GM23338 (cell line): ENCODE measurements at regions not wholly inside any gene's neighbourhood (a gene's known extent, or its start where the extent isn't known, plus 50 kb on each side); places are given as distances from the start of the nearest gene placed in this dataset.

Source experiments
- ATAC-seq: fragments of 200-7000 bp; cut with Tn5 transposase; 3 replicates; pipeline ENCODE4 v1.9.1; 2020
- DNase-seq: peaks from one replicate; pipeline ENCODE4 v3.0.0-alpha.2; 2015; ENCODE audit warnings: low spot score
- H2AFZ ChIP-seq: fragments of 200-600 bp; sonication (generic); 2 replicates; pipeline ENCODE4 v1.8.0; 2016; ENCODE audit warnings: antibody characterized with exemption, mild to moderate bottlenecking, moderate library complexity
- H3F3A ChIP-seq: fragments of 200-600 bp; sonication (generic); replicated peaks from 2 replicates; pipeline ENCODE4 v1.8.0; 2017; ENCODE audit warnings: antibody characterized with exemption, mixed run types, low read depth
- H3K27ac ChIP-seq: fragments of 200-600 bp; sonication (generic); 2 replicates; pipeline ENCODE4 v1.6.1; 2016; ENCODE audit warnings: low read depth
- H3K27me3 ChIP-seq: fragments of 200-600 bp; sonication (generic); 2 replicates; pipeline ENCODE4 v1.8.0; 2016; ENCODE audit warnings: mild to moderate bottlenecking, mixed run types, moderate library complexity; ENCODE audit not compliant: insufficient read depth
- H3K36me3 ChIP-seq: fragments of 200-600 bp; sonication (generic); 2 replicates; pipeline ENCODE4 v1.8.0; 2016; ENCODE audit warnings: mild to moderate bottlenecking; ENCODE audit not compliant: insufficient read depth
- H3K4me1 ChIP-seq: fragments of 200-600 bp; sonication (generic); 2 replicates; pipeline ENCODE4 v1.8.0; 2016; ENCODE audit warnings: mild to moderate bottlenecking, moderate library complexity; ENCODE audit not compliant: insufficient read depth
- H3K4me2 ChIP-seq: fragments of 200-600 bp; sonication (generic); 2 replicates; pipeline ENCODE4 v1.7.1; 2017; ENCODE audit warnings: mixed run types
- H3K4me3 ChIP-seq: fragments of 200-600 bp; sonication (generic); 2 replicates; pipeline ENCODE4 v1.6.1; 2016; ENCODE audit warnings: mixed run types
- H3K79me2 ChIP-seq: fragments of 200-600 bp; sonication (generic); replicated peaks from 2 replicates; pipeline ENCODE4 v1.8.0; 2017; ENCODE audit warnings: mild to moderate bottlenecking; ENCODE audit not compliant: insufficient read depth
- H3K9me2 ChIP-seq: fragments of 200-600 bp; sonication (generic); 2 replicates; pipeline ENCODE4 v1.8.0; 2017; ENCODE audit not compliant: insufficient read depth
- H4K20me1 ChIP-seq: fragments of 200-600 bp; sonication (generic); replicated peaks from 2 replicates; pipeline ENCODE4 v1.8.0; 2017; ENCODE audit warnings: mild to moderate bottlenecking; ENCODE audit not compliant: insufficient read depth
- H3K27ac Mint-ChIP-seq: 2 replicates; pipeline ENCODE4 v1.8.0; 2020; ENCODE audit warnings: inconsistent platforms, mild to moderate bottlenecking, moderate library complexity, mixed read lengths
- H3K27me3 Mint-ChIP-seq: 3 replicates; pipeline ENCODE4 v1.8.0; 2022; ENCODE audit warnings: low read depth, mild to moderate bottlenecking, moderate library complexity, mixed read lengths, inconsistent platforms; ENCODE audit not compliant: insufficient read depth, poor library complexity
- H3K36me3 Mint-ChIP-seq: 3 replicates; pipeline ENCODE4 v1.8.0; 2021; ENCODE audit warnings: low read depth, mild to moderate bottlenecking, inconsistent platforms, moderate library complexity, mixed read lengths
- H3K4me1 Mint-ChIP-seq: 3 replicates; pipeline ENCODE4 v1.8.0; 2020; ENCODE audit warnings: mild to moderate bottlenecking, inconsistent platforms, mixed read lengths
- H3K4me3 Mint-ChIP-seq: 3 replicates; pipeline ENCODE4 v1.8.0; 2021; ENCODE audit warnings: moderate library complexity, mild to moderate bottlenecking, inconsistent platforms, mixed read lengths
- H3K9me3 Mint-ChIP-seq: 3 replicates; pipeline ENCODE4 v1.8.0; 2020; ENCODE audit warnings: moderate library complexity, mild to moderate bottlenecking, inconsistent platforms, mixed read lengths
- CREB1 ChIP-seq: fragments of 250-450 bp; sonication (Bioruptor Pico); IDR thresholded peaks from 2 replicates; pipeline ENCODE4 v1.5.0; 2020; ENCODE audit warnings: low read depth, mild to moderate bottlenecking, moderate library complexity
- CTCF ChIP-seq, 2 experiments: fragments of 200-600 bp in 1 of 2; sonication (generic) in 1 of 2; conservative IDR thresholded peaks; 2 replicates each; pipeline versions ENCODE4 v1.5.1 to v1.6.1; 2016 to 2017; ENCODE audit warnings: antibody characterized with exemption in 2 of 2, low read depth in 2 of 2, mild to moderate bottlenecking in 2 of 2, moderate library complexity in 1 of 2
- EZH2 ChIP-seq: fragments of 200-600 bp; sonication (generic); IDR thresholded peaks from one replicate; pipeline ENCODE4 v1.8.0; 2017; ENCODE audit warnings: antibody characterized with exemption, mild to moderate bottlenecking, low read depth; ENCODE audit not compliant: unreplicated experiment
- EZH2phosphoT487 ChIP-seq: fragments of 200-600 bp; sonication (generic); IDR thresholded peaks from one replicate; pipeline ENCODE4 v1.8.1; 2018; ENCODE audit warnings: antibody characterized with exemption; ENCODE audit not compliant: unreplicated experiment
- JUNB ChIP-seq: IDR thresholded peaks from one replicate; pipeline ENCODE4 v1.6.1; 2016; ENCODE audit warnings: antibody characterized with exemption; ENCODE audit not compliant: unreplicated experiment
- NANOG ChIP-seq: IDR thresholded peaks from 2 replicates; pipeline ENCODE4 v1.6.1; 2016; ENCODE audit warnings: antibody characterized with exemption, borderline replicate concordance
- POLR2AphosphoS5 ChIP-seq: IDR thresholded peaks from 2 replicates; pipeline ENCODE4 v1.6.1; 2016; ENCODE audit warnings: antibody characterized with exemption, low read depth
- REST ChIP-seq: IDR thresholded peaks from one replicate; pipeline ENCODE4 v1.6.1; 2018; ENCODE audit warnings: antibody characterized with exemption; ENCODE audit not compliant: unreplicated experiment
- STAT1 ChIP-seq: IDR thresholded peaks from one replicate; pipeline ENCODE4 v1.6.1; 2016; ENCODE audit warnings: antibody characterized with exemption; ENCODE audit not compliant: unreplicated experiment
- ZNF114 ChIP-seq: fragments of 250-450 bp; sonication (Bioruptor Pico); IDR thresholded peaks from 2 replicates; pipeline ENCODE4 v1.5.0; 2020; ENCODE audit warnings: mild to moderate bottlenecking, moderate library complexity
- ZNF331 ChIP-seq: fragments of 250-450 bp; sonication (Bioruptor Pico); IDR thresholded peaks from 2 replicates; pipeline ENCODE4 v1.5.0; 2020; ENCODE audit warnings: low read depth, mild to moderate bottlenecking, moderate library complexity
- TF ChIP-seq, protein P1 (sequence below): IDR thresholded peaks from 2 replicates; pipeline ENCODE4 v1.6.1; 2016; ENCODE audit warnings: antibody characterized with exemption
- TF ChIP-seq, protein P2 (sequence below): fragments of 250-450 bp; sonication (Bioruptor Pico); IDR thresholded peaks from 2 replicates; pipeline ENCODE4 v1.5.0; 2020; ENCODE audit warnings: mild to moderate bottlenecking, moderate library complexity

DNA sequence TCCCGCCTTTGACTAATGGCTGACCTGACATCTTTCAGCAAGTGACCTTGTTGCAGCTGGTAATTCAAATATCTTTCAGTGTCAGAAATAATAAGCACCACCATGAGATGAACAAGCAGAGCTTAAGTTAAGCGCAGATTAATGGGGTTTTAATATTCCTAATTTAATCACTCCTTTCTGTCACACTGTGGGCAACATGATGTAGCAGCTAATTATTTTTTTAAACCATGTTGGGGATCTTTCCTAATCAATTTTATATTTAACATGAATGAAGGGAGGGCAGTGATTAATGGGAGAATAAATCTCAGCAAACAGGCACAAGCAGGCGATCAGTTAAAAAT is 353.6 kb upstream of the TNRC6C start:
- no peak for DNase-seq
- Histone ChIP-seq H2AFZ (no peak overlapping the region), H3K4me3 (no peak overlapping the region), H3F3A (no peaks in the 10 kb centered on the region), H3K36me3 (no peaks in the 10 kb centered on the region), H3K79me2 (no peaks in the 10 kb centered on the region), H3K4me1 (no peaks in the 10 kb centered on the region), H3K27me3 (no peaks in the 10 kb centered on the region), H3K9me2 (no peaks in the 10 kb centered on the region), H3K4me2 (no peak overlapping the region), H3K27ac (no peak overlapping the region), H4K20me1 (no peaks in the 10 kb centered on the region)
- Mint-ChIP-seq H3K36me3 (no peaks in the 10 kb centered on the region), H3K4me3 (no peak overlapping the region), H3K27me3 (peaks cover 4% of the 10 kb centered on the region), H3K9me3 (no peaks in the 10 kb centered on the region), H3K27ac (no peak overlapping the region), H3K4me1 (peaks cover 6% of the 10 kb centered on the region; the same call in 2 of the 3 replicates)
- TF ChIP-seq CREB1 (CRISPR knock-in tag) (no peak), ZNF114 (CRISPR knock-in tag) (no peak), EZH2phosphoT487 (no peak), REST (no peak), JUNB (no peak), STAT1 (no peak), ZNF331 (CRISPR knock-in tag) (no peak), NANOG (no peak), POLR2AphosphoS5 (no peak), CTCF (conservative IDR thresholded peaks at IDR 0.05; ENCODE audit: low read depth in 2 of 2) (no peak), EZH2 (no peak)
- TF ChIP-seq, protein P1, sequence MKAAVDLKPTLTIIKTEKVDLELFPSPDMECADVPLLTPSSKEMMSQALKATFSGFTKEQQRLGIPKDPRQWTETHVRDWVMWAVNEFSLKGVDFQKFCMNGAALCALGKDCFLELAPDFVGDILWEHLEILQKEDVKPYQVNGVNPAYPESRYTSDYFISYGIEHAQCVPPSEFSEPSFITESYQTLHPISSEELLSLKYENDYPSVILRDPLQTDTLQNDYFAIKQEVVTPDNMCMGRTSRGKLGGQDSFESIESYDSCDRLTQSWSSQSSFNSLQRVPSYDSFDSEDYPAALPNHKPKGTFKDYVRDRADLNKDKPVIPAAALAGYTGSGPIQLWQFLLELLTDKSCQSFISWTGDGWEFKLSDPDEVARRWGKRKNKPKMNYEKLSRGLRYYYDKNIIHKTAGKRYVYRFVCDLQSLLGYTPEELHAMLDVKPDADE: no peak
- TF ChIP-seq, protein P2, sequence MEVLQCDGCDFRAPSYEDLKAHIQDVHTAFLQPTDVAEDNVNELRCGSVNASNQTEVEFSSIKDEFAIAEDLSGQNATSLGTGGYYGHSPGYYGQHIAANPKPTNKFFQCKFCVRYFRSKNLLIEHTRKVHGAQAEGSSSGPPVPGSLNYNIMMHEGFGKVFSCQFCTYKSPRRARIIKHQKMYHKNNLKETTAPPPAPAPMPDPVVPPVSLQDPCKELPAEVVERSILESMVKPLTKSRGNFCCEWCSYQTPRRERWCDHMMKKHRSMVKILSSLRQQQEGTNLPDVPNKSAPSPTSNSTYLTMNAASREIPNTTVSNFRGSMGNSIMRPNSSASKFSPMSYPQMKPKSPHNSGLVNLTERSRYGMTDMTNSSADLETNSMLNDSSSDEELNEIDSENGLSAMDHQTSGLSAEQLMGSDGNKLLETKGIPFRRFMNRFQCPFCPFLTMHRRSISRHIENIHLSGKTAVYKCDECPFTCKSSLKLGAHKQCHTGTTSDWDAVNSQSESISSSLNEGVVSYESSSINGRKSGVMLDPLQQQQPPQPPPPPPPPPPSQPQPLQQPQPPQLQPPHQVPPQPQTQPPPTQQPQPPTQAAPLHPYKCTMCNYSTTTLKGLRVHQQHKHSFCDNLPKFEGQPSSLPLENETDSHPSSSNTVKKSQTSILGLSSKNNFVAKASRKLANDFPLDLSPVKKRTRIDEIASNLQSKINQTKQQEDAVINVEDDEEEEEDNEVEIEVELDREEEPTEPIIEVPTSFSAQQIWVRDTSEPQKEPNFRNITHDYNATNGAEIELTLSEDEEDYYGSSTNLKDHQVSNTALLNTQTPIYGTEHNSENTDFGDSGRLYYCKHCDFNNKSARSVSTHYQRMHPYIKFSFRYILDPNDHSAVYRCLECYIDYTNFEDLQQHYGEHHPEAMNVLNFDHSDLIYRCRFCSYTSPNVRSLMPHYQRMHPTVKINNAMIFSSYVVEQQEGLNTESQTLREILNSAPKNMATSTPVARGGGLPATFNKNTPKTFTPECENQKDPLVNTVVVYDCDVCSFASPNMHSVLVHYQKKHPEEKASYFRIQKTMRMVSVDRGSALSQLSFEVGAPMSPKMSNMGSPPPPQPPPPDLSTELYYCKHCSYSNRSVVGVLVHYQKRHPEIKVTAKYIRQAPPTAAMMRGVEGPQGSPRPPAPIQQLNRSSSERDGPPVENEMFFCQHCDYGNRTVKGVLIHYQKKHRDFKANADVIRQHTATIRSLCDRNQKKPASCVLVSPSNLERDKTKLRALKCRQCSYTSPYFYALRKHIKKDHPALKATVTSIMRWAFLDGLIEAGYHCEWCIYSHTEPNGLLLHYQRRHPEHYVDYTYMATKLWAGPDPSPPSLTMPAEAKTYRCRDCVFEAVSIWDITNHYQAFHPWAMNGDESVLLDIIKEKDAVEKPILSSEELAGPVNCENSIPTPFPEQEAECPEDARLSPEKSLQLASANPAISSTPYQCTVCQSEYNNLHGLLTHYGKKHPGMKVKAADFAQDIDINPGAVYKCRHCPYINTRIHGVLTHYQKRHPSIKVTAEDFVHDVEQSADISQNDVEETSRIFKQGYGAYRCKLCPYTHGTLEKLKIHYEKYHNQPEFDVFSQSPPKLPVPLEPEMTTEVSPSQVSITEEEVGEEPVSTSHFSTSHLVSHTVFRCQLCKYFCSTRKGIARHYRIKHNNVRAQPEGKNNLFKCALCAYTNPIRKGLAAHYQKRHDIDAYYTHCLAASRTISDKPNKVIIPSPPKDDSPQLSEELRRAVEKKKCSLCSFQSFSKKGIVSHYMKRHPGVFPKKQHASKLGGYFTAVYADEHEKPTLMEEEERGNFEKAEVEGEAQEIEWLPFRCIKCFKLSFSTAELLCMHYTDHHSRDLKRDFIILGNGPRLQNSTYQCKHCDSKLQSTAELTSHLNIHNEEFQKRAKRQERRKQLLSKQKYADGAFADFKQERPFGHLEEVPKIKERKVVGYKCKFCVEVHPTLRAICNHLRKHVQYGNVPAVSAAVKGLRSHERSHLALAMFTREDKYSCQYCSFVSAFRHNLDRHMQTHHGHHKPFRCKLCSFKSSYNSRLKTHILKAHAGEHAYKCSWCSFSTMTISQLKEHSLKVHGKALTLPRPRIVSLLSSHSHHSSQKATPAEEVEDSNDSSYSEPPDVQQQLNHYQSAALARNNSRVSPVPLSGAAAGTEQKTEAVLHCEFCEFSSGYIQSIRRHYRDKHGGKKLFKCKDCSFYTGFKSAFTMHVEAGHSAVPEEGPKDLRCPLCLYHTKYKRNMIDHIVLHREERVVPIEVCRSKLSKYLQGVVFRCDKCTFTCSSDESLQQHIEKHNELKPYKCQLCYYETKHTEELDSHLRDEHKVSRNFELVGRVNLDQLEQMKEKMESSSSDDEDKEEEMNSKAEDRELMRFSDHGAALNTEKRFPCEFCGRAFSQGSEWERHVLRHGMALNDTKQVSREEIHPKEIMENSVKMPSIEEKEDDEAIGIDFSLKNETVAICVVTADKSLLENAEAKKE (CRISPR knock-in tag): no peak
- no peak for ATAC-seq
